IMR-90 (cell line): ENCODE measurements at regions not wholly inside any gene's neighbourhood (a gene's known extent, or its start where the extent isn't known, plus 50 kb on each side); places are given as distances from the start of the nearest gene placed in this dataset.

Experiments used
- ATAC-seq: fragments of 200-7000 bp; cut with Tn5 transposase; 2 replicates; pipeline ENCODE4 v1.9.1; 2020; ENCODE audit warnings: low read depth, mild to moderate bottlenecking, moderate library complexity
- BruUV-seq: library from RNA; stranded (reverse); fragments of 400-500 nt; replicated peaks from 2 replicates; lab custom pipeline; 2021; lab: Mats Ljungman, UMichigan
- CTCF ChIA-PET: fragments of 300-600 bp; formaldehyde crosslinking; extraction: SDS; loops from one replicate; lab custom pipeline; 2021; ENCODE audit warnings: antibody characterized with exemption; lab: Yijun Ruan, JAX
- POLR2A ChIA-PET: fragments of 300-600 bp; sonication (Branson Sonifier 250); formaldehyde crosslinking; loops from one replicate; lab custom pipeline; 2022; ENCODE audit warnings: antibody characterized with exemption; ENCODE audit not compliant: unreplicated experiment; lab: Charles Lee
- DNase-seq: peaks from one replicate; pipeline ENCODE4 v3.0.0; 2013
- H2AFZ ChIP-seq: replicated peaks from 2 replicates; pipeline ENCODE3; 2013; ENCODE audit warnings: low read length, mild to moderate bottlenecking; ENCODE audit not compliant: poor library complexity
- H2AK5ac ChIP-seq: 2 replicates; pipeline ENCODE4 v1.6.1; 2013; ENCODE audit warnings: low read depth, low read length, inconsistent platforms
- H2AK9ac ChIP-seq: replicated peaks from 2 replicates; pipeline ENCODE3; 2013; ENCODE audit warnings: mild to moderate bottlenecking, low read depth, low read length, moderate library complexity; ENCODE audit not compliant: poor library complexity
- H2BK120ac ChIP-seq: 2 replicates; pipeline ENCODE4 v1.6.1; 2013; ENCODE audit warnings: low read depth, low read length, inconsistent platforms
- H2BK15ac ChIP-seq: 3 replicates; pipeline ENCODE4 v1.6.1; 2013; ENCODE audit warnings: low read depth, low read length, inconsistent platforms
- H2BK20ac ChIP-seq: 2 replicates; pipeline ENCODE4 v1.6.1; 2013; ENCODE audit warnings: low read depth, mild to moderate bottlenecking, inconsistent platforms, low read length, moderate library complexity
- H2BK5ac ChIP-seq: 2 replicates; pipeline ENCODE4 v1.6.1; 2013; ENCODE audit warnings: mild to moderate bottlenecking, low read depth, low read length, inconsistent platforms; ENCODE audit not compliant: poor library complexity, severe bottlenecking
- H3K14ac ChIP-seq: replicated peaks from 2 replicates; pipeline ENCODE4 v1.6.1; 2013; ENCODE audit warnings: low read depth, low read length, inconsistent platforms
- H3K18ac ChIP-seq: 2 replicates; pipeline ENCODE4 v1.6.1; 2013; ENCODE audit warnings: low read depth, low read length, control low read depth
- H3K23ac ChIP-seq: 2 replicates; pipeline ENCODE4 v1.6.1; 2013; ENCODE audit warnings: low read depth, low read length, inconsistent platforms
- H3K27ac ChIP-seq: 2 replicates; pipeline ENCODE4 v1.5.1; 2013; ENCODE audit warnings: mild to moderate bottlenecking, control low read depth, low read length; ENCODE audit not compliant: insufficient read depth
- H3K27me3 ChIP-seq: 2 replicates; pipeline ENCODE4 v1.6.1; 2013; ENCODE audit warnings: low read length; ENCODE audit not compliant: control insufficient read depth, insufficient read depth
- H3K36me3 ChIP-seq: 2 replicates; pipeline ENCODE4 v1.6.1; 2013; ENCODE audit warnings: low read length, mixed read lengths; ENCODE audit not compliant: control insufficient read depth, insufficient read depth
- H3K4ac ChIP-seq: 2 replicates; pipeline ENCODE4 v1.6.1; 2013; ENCODE audit warnings: low read depth, low read length, inconsistent platforms
- H3K4me1 ChIP-seq: 2 replicates; pipeline ENCODE4 v1.6.1; 2013; ENCODE audit warnings: low read length, mixed read lengths; ENCODE audit not compliant: control insufficient read depth, insufficient read depth
- H3K4me2 ChIP-seq: 2 replicates; pipeline ENCODE4 v1.6.1; 2013; ENCODE audit warnings: low read depth, mild to moderate bottlenecking, control low read depth, low read length, moderate library complexity
- H3K4me3 ChIP-seq: 2 replicates; pipeline ENCODE4 v1.5.1; 2013; ENCODE audit warnings: low read depth, mild to moderate bottlenecking, control low read depth, low read length, moderate library complexity; ENCODE audit not compliant: insufficient read depth
- H3K56ac ChIP-seq: 2 replicates; pipeline ENCODE4 v1.6.1; 2013; ENCODE audit warnings: low read length, inconsistent platforms; ENCODE audit not compliant: insufficient read depth; ENCODE audit errors: extremely low read depth
- H3K79me1 ChIP-seq, 2 experiments: 2 replicates each; pipeline ENCODE4 v1.6.1; 2013; ENCODE audit warnings: low read length in 2 of 2, inconsistent platforms in 1 of 2, low read depth in 1 of 2
- H3K9ac ChIP-seq: 2 replicates; pipeline ENCODE4 v1.6.1; 2013; ENCODE audit warnings: low read depth, low read length, control low read depth
- H3K9me1 ChIP-seq: 2 replicates; pipeline ENCODE4 v1.6.1; 2013; ENCODE audit warnings: low read length, inconsistent platforms; ENCODE audit not compliant: insufficient read depth
- H3K9me3 ChIP-seq: 2 replicates; pipeline ENCODE4 v1.6.1; 2013; ENCODE audit warnings: low read length; ENCODE audit not compliant: control insufficient read depth, insufficient read depth
- H4K20me1 ChIP-seq: 2 replicates; pipeline ENCODE4 v1.6.1; 2013; ENCODE audit warnings: low read length, inconsistent platforms; ENCODE audit not compliant: insufficient read depth
- H4K5ac ChIP-seq: 2 replicates; pipeline ENCODE4 v1.6.1; 2013; ENCODE audit warnings: mild to moderate bottlenecking, low read depth, low read length, control low read depth
- H4K8ac ChIP-seq, 2 experiments: 2 replicates each; pipeline ENCODE4 v1.6.1; 2013; ENCODE audit warnings: low read depth in 2 of 2, low read length in 2 of 2, control low read depth in 1 of 2, inconsistent platforms in 1 of 2
- H4K91ac ChIP-seq: 2 replicates; pipeline ENCODE4 v1.6.1; 2013; ENCODE audit warnings: low read depth, low read length, inconsistent platforms; ENCODE audit not compliant: insufficient read depth
- BHLHE40 ChIP-seq: fragments of 150-350 bp; IDR thresholded peaks from 2 replicates; pipeline ENCODE4 v1.6.1; 2016; ENCODE audit warnings: mild to moderate bottlenecking, low read depth, low read length
- CEBPB ChIP-seq: IDR thresholded peaks from 2 replicates; pipeline ENCODE4 v1.6.1; 2012; ENCODE audit warnings: low read depth, low read length, improper control_type of control experiment
- CHD1 ChIP-seq: IDR thresholded peaks from 2 replicates; pipeline ENCODE4 v1.6.1; 2012; ENCODE audit warnings: low read depth, low read length, improper control_type of control experiment
- CTCF ChIP-seq: conservative IDR thresholded peaks from 2 replicates; pipeline ENCODE4 v1.5.1; 2012; ENCODE audit warnings: mild to moderate bottlenecking, low read depth, low read length, improper control_type of control experiment
- ELK1 ChIP-seq: fragments of 150-350 bp; IDR thresholded peaks from 2 replicates; pipeline ENCODE4 v1.6.1; 2016; ENCODE audit warnings: low read depth, mild to moderate bottlenecking, low read length, moderate library complexity, borderline replicate concordance
- FOS ChIP-seq: fragments of 150-350 bp; IDR thresholded peaks from 2 replicates; pipeline ENCODE4 v1.6.1; 2016; ENCODE audit warnings: low read depth, low read length
- MAFK ChIP-seq: IDR thresholded peaks from 2 replicates; pipeline ENCODE4 v1.6.1; 2012; ENCODE audit warnings: low read depth, low read length, improper control_type of control experiment
- MAZ ChIP-seq: IDR thresholded peaks from 2 replicates; pipeline ENCODE4 v1.6.1; 2012; ENCODE audit warnings: low read depth, mild to moderate bottlenecking, low read length, improper control_type of control experiment, moderate library complexity, borderline replicate concordance
- MXI1 ChIP-seq: IDR thresholded peaks from 2 replicates; pipeline ENCODE4 v1.6.1; 2012; ENCODE audit warnings: low read depth, mild to moderate bottlenecking, low read length, moderate library complexity, borderline replicate concordance
- NFE2L2 ChIP-seq: fragments of 150-350 bp; IDR thresholded peaks from 2 replicates; pipeline ENCODE4 v1.6.1; 2016; ENCODE audit warnings: low read depth, mild to moderate bottlenecking, low read length
- POLR2A ChIP-seq: IDR thresholded peaks from 2 replicates; pipeline ENCODE4 v1.6.1; 2012; ENCODE audit warnings: mild to moderate bottlenecking, low read depth, low read length
- RAD21 ChIP-seq: IDR thresholded peaks from 2 replicates; pipeline ENCODE4 v1.6.1; 2012; ENCODE audit warnings: low read length, improper control_type of control experiment
- RCOR1 ChIP-seq: IDR thresholded peaks from 2 replicates; pipeline ENCODE4 v1.6.1; 2012; ENCODE audit warnings: mild to moderate bottlenecking, low read length, improper control_type of control experiment; ENCODE audit not compliant: insufficient replicate concordance
- RFX5 ChIP-seq: IDR thresholded peaks from 2 replicates; pipeline ENCODE4 v1.8.0; 2012; ENCODE audit warnings: low read depth, mild to moderate bottlenecking, low read length, moderate library complexity
- SMC3 ChIP-seq: fragments of 150-350 bp; IDR thresholded peaks from 2 replicates; pipeline ENCODE4 v1.6.1; 2016; ENCODE audit warnings: low read depth, mild to moderate bottlenecking, antibody characterized with exemption, low read length, moderate library complexity
- USF2 ChIP-seq: fragments of 150-350 bp; IDR thresholded peaks from 2 replicates; pipeline ENCODE4 v1.6.1; 2017; ENCODE audit warnings: mild to moderate bottlenecking, antibody characterized with exemption, low read length, low read depth
- WGBS, 2 experiments: methylation state at CpG; one replicate each; pipeline versions ENCODE4 v1.1.5 to v1.1.7; 2013; ENCODE audit warnings: missing lambda C conversion rate in 2 of 2; ENCODE audit not compliant: insufficient read length in 1 of 2; ENCODE audit errors: extremely low coverage in 2 of 2; 5-methylcytosine and 5-hydroxymethylcytosine counted together
- dilution Hi-C: fragments of 300-500 bp; cut with HindIII; formaldehyde crosslinking; loops from one replicate; pipeline ENCODE4 v1.14.3; 2018; ENCODE audit warnings: low sequenced_read_pairs; ENCODE audit not compliant: unreplicated experiment
- in situ Hi-C: fragments of 300-500 bp; cut with MboI; formaldehyde crosslinking; loops from 3 replicates; pipeline ENCODE4 v1.14.3; 2019; ENCODE audit warnings: low sequenced_read_pairs, inconsistent platforms, mixed read lengths
- intact Hi-C: fragments of 100-400 bp; cut with micrococcal nuclease; formaldehyde crosslinking; loops from 2 replicates; pipeline ENCODE4 v1.10.0; 2022

GRCh38 chr2:71767663-71768062 lies 314.3 kb downstream of the DYSF start:
- no peak overlapping the region for H3K18ac ChIP-seq
- WGBS, 2 experiments: 88% methylated on average over 1 of the region's 1 CpG; no CpG with 5 or more reads in 1 of the 2 experiments
- H3K56ac ChIP-seq: no peak overlapping the region
- peaks cover 7% of the 10 kb centered on the region for H3K9me3 ChIP-seq
- ChIA-PET POLR2A (no interaction called here), CTCF (no interaction called here)
- H2BK5ac ChIP-seq: no peak overlapping the region
- no peak overlapping the region for H2BK20ac ChIP-seq
- dilution Hi-C loops (no loop called here), intact Hi-C loops (no loop called here), in situ Hi-C loops (no loop called here)
- no peak overlapping the region for H2BK120ac ChIP-seq
- DNase-seq (no peak), ATAC-seq (no peak)
- H3K14ac ChIP-seq: no peak overlapping the region
- no peak overlapping the region for H4K91ac ChIP-seq
- BruUV-seq: no TSS peak
- no peak overlapping the region for H2BK15ac ChIP-seq
- H2AK9ac ChIP-seq: no peak overlapping the region
- no peak overlapping the region for H3K4me3 ChIP-seq
- H3K27ac ChIP-seq: no peak overlapping the region
- no peak overlapping the region for H2AK5ac ChIP-seq
- H3K9me1 ChIP-seq: no peaks in the 10 kb centered on the region
- H3K4me1 ChIP-seq: no peaks in the 10 kb centered on the region
- peaks cover 5% of the 10 kb centered on the region; the same call in 1 of the 2 replicates for H3K27me3 ChIP-seq
- H4K5ac ChIP-seq: no peak overlapping the region
- no peak overlapping the region for H3K4ac ChIP-seq
- H2AFZ ChIP-seq: no peak overlapping the region
- TF ChIP-seq BHLHE40 (no peak), RCOR1 (no peak), CEBPB (no peak), FOS (no peak), NFE2L2 (no peak), RAD21 (no peak), CTCF (no peak), MAZ (no peak), USF2 (no peak), MAFK (no peak), CHD1 (no peak), ELK1 (no peak), SMC3 (no peak), MXI1 (no peak), POLR2A (no peak), RFX5 (no peak)
- H3K4me2 ChIP-seq: no peak overlapping the region
- H3K23ac ChIP-seq: no peak overlapping the region
- H4K20me1 ChIP-seq: no peaks in the 10 kb centered on the region
- H3K79me1 ChIP-seq: no peaks in the 10 kb centered on the region
- H3K9ac ChIP-seq: no peak overlapping the region
- H4K8ac ChIP-seq: no peak overlapping the region
- no peaks in the 10 kb centered on the region for H3K36me3 ChIP-seq
